NCI-H748 (cell line): ENCODE measurements at regions not wholly inside any gene's neighbourhood (a gene's known extent, or its start where the extent isn't known, plus 50 kb on each side); places are given as distances from the start of the nearest gene placed in this dataset.

ENCODE experiments used
- DNase-seq: peaks from one replicate; lab custom pipeline; 2025; ENCODE audit not compliant: unreplicated experiment; lab: John Stamatoyannopoulos, UW

GRCh38 chr13:84272877-84273562, 390.7 kb upstream of the SLITRK1 start:
- no peak for DNase-seq

GRCh38 chr13:84265257-84265764, 383.0 kb upstream of the SLITRK1 start:
- no peak for DNase-seq

GRCh38 chr13:84263354-84264069, 381.2 kb upstream of the SLITRK1 start:
- DNase-seq: no peak

- no peak for DNase-seq
Measured at GRCh38 chr13:84255226-84255797, 373.0 kb upstream of the SLITRK1 start.

- no peak for DNase-seq
Measured at GRCh38 chr13:84249463-84249862, 367.2 kb upstream of the SLITRK1 start.

- no peak for DNase-seq
Measured at GRCh38 chr13:84243340-84243739, 361.1 kb upstream of the SLITRK1 start.

- DNase-seq: no peak
Measured at GRCh38 chr13:84239032-84239431, 356.8 kb upstream of the SLITRK1 start.

- DNase-seq: no peak
Measured at GRCh38 chr13:84238381-84238780, 356.1 kb upstream of the SLITRK1 start.

- no peak for DNase-seq
Measured at GRCh38 chr13:84237143-84237542, 354.9 kb upstream of the SLITRK1 start.

- no peak for DNase-seq
Measured at GRCh38 chr13:84234416-84234815, 352.1 kb upstream of the SLITRK1 start.

- DNase-seq: no peak
Measured at GRCh38 chr13:84230568-84230967, 348.3 kb upstream of the SLITRK1 start.

GRCh38 chr13:84211048-84211447, 328.8 kb upstream of the SLITRK1 start:
- DNase-seq: no peak

GRCh38 chr13:84208246-84208910, 326.1 kb upstream of the SLITRK1 start:
- peak; percentile 9 for DNase-seq

GRCh38 chr13:84207509-84207908, 325.2 kb upstream of the SLITRK1 start:
- DNase-seq: no peak

- no peak for DNase-seq
Measured at GRCh38 chr13:84200971-84201370, 318.7 kb upstream of the SLITRK1 start.

GRCh38 chr13:84192125-84192524, 309.9 kb upstream of the SLITRK1 start:
- no peak for DNase-seq

GRCh38 chr13:84191139-84191538, 308.9 kb upstream of the SLITRK1 start:
- no peak for DNase-seq

- DNase-seq: no peak
Measured at GRCh38 chr13:84187626-84188025, 305.4 kb upstream of the SLITRK1 start.

- peak; percentile 56 for DNase-seq
Measured at GRCh38 chr13:84139561-84140158, 257.4 kb upstream of the SLITRK1 start.

GRCh38 chr13:84137292-84137691, 255.0 kb upstream of the SLITRK1 start:
- DNase-seq: no peak

- no peak for DNase-seq
Measured at GRCh38 chr13:84136582-84136981, 254.3 kb upstream of the SLITRK1 start.
